SK-N-SH (cell line): ENCODE measurements at regions not wholly inside any gene's neighbourhood (a gene's known extent, or its start where the extent isn't known, plus 50 kb on each side); places are given as distances from the start of the nearest gene placed in this dataset.

Experiments used
- CTCF ChIA-PET: fragments of 300-600, 350-600 bp; formaldehyde crosslinking; extraction: SDS; loops from one replicate; lab custom pipeline; 2021; lab: Yijun Ruan, JAX
- POLR2A ChIA-PET: fragments of 350-600 bp; sonication (Branson Sonifier 250); formaldehyde crosslinking; extraction: SDS; loops from one replicate; lab custom pipeline; 2020; ENCODE audit warnings: antibody characterized with exemption, inconsistent platforms; lab: Yijun Ruan, JAX
- DNase-seq: peaks from one replicate; pipeline ENCODE4 v3.0.0; 2012
- H2AFZ ChIP-seq: fragments of 200-600 bp; sonication (generic); 2 replicates; pipeline ENCODE4 v1.8.1; 2016; ENCODE audit warnings: antibody characterized with exemption, mild to moderate bottlenecking, low read depth
- H3F3A ChIP-seq: fragments of 200-600 bp; sonication (generic); replicated peaks from 2 replicates; pipeline ENCODE3; 2016; ENCODE audit warnings: antibody characterized with exemption, mild to moderate bottlenecking; ENCODE audit not compliant: insufficient read depth
- H3K27ac ChIP-seq, 2 experiments: fragments of 200-500 bp in 1 of 2; fragments of 200-600 bp in 1 of 2; sonication (Bioruptor generic) in 1 of 2; sonication (generic), shearing (Covaris generic) in 1 of 2; 2 replicates each; pipeline versions ENCODE4 v1.5.1 to v1.6.1; 2014 to 2016; ENCODE audit warnings: low read depth in 2 of 2, inconsistent platforms in 1 of 2, low read length in 1 of 2, mild to moderate bottlenecking in 1 of 2, mixed read lengths in 1 of 2
- H3K27me3 ChIP-seq: fragments of 200-600 bp; sonication (generic), shearing (Covaris generic); 2 replicates; pipeline ENCODE4 v1.6.1; 2016; ENCODE audit warnings: mixed run types; ENCODE audit not compliant: insufficient read depth
- H3K36me3 ChIP-seq, 2 experiments: fragments of 200-500 bp in 1 of 2; fragments of 200-600 bp in 1 of 2; sonication (Bioruptor generic) in 1 of 2; sonication (generic) in 1 of 2; replicated peaks in 1 of 2; 2 replicates each; pipeline versions ENCODE3 to v1.5.1; 2014 to 2016; ENCODE audit warnings: low read length in 1 of 2, mild to moderate bottlenecking in 1 of 2; ENCODE audit not compliant: insufficient read depth in 2 of 2, control insufficient read depth in 1 of 2
- H3K4me1 ChIP-seq, 2 experiments: fragments of 200-500 bp in 1 of 2; fragments of 200-600 bp in 1 of 2; sonication (Bioruptor generic) in 1 of 2; sonication (generic), shearing (Covaris generic) in 1 of 2; 2 replicates each; pipeline versions ENCODE4 v1.5.1 to v1.6.1; 2014 to 2016; ENCODE audit warnings: low read depth in 1 of 2, low read length in 1 of 2, mixed run types in 1 of 2; ENCODE audit not compliant: insufficient read depth in 2 of 2, control insufficient read depth in 1 of 2
- H3K4me2 ChIP-seq: fragments of 200-600 bp; sonication (generic), shearing (Covaris generic); 2 replicates; pipeline ENCODE4 v1.6.1; 2017; ENCODE audit warnings: mixed run types
- H3K4me3 ChIP-seq, 2 experiments: fragments of 200-500 bp in 1 of 2; fragments of 200-600 bp in 1 of 2; sonication (Bioruptor generic) in 1 of 2; sonication (generic), shearing (Covaris generic) in 1 of 2; 2 replicates each; pipeline versions ENCODE4 v1.5.1 to v1.8.1; 2014 to 2016; ENCODE audit warnings: low read depth in 2 of 2, inconsistent platforms in 1 of 2, low read length in 1 of 2, mild to moderate bottlenecking in 1 of 2, mixed read lengths in 1 of 2, moderate library complexity in 1 of 2
- H3K79me2 ChIP-seq: fragments of 200-600 bp; sonication (generic); 2 replicates; pipeline ENCODE4 v1.8.1; 2017; ENCODE audit warnings: mild to moderate bottlenecking; ENCODE audit not compliant: insufficient read depth
- H3K9ac ChIP-seq: fragments of 200-600 bp; sonication (generic); 2 replicates; pipeline ENCODE4 v1.6.1; 2017; ENCODE audit warnings: mixed run types
- H3K9me2 ChIP-seq: fragments of 200-600 bp; sonication (generic); 2 replicates; pipeline ENCODE4 v1.6.1; 2017; ENCODE audit warnings: mixed run types
- H3K9me3 ChIP-seq: fragments of 200-600 bp; sonication (generic); 2 replicates; pipeline ENCODE4 v1.6.1; 2017; ENCODE audit warnings: mixed run types, mild to moderate bottlenecking, moderate library complexity
- H4K20me1 ChIP-seq: fragments of 200-600 bp; sonication (generic); 2 replicates; pipeline ENCODE4 v1.6.1; 2017; ENCODE audit warnings: mild to moderate bottlenecking, mixed run types; ENCODE audit not compliant: insufficient read depth
- EP300 ChIP-seq, 2 experiments: IDR thresholded peaks; 2 replicates each; pipeline versions ENCODE4 v1.4.0 to v1.6.1; 2012; ENCODE audit warnings: borderline replicate concordance in 1 of 2, low read depth in 1 of 2, low read length in 1 of 2
- GABPA ChIP-seq: IDR thresholded peaks from 2 replicates; pipeline ENCODE4 v1.4.0; 2012; ENCODE audit warnings: low read depth, mild to moderate bottlenecking
- MAX ChIP-seq: IDR thresholded peaks from 2 replicates; pipeline ENCODE4 v1.4.0; 2012; ENCODE audit warnings: low read depth
- MEF2A ChIP-seq: IDR thresholded peaks from 2 replicates; pipeline ENCODE4 v1.4.0; 2012; ENCODE audit warnings: low read depth, borderline replicate concordance
- NRF1 ChIP-seq: IDR thresholded peaks from 2 replicates; pipeline ENCODE4 v1.6.1; 2012; ENCODE audit warnings: low read depth, mild to moderate bottlenecking, low read length
- PBX3 ChIP-seq: IDR thresholded peaks from 2 replicates; pipeline ENCODE4; 2012
- POLR2AphosphoS5 ChIP-seq: IDR thresholded peaks from 2 replicates; pipeline ENCODE4 v1.6.1; 2012; ENCODE audit warnings: low read depth, low read length
- REST ChIP-seq: IDR thresholded peaks from 2 replicates; pipeline ENCODE4 v1.6.1; 2012; ENCODE audit warnings: mild to moderate bottlenecking, low read depth, low read length, moderate library complexity
- RFX5 ChIP-seq: IDR thresholded peaks from 2 replicates; pipeline ENCODE4 v1.6.1; 2012; ENCODE audit warnings: mild to moderate bottlenecking, improper control_type of control experiment, low read length
- TCF12 ChIP-seq: IDR thresholded peaks from 2 replicates; pipeline ENCODE4 v1.4.0; 2012
- USF1 ChIP-seq: IDR thresholded peaks from 2 replicates; pipeline ENCODE4 v1.4.0; 2012; ENCODE audit warnings: low read depth, borderline replicate concordance
- ZBTB33 ChIP-seq: IDR thresholded peaks from 2 replicates; pipeline ENCODE4 v1.4.0; 2012; ENCODE audit warnings: low read depth, borderline replicate concordance
- WGBS: methylation state at CpG from one replicate; pipeline ENCODE4 v1.1.6; 2017; ENCODE audit warnings: low lambda C conversion rate; 5-methylcytosine and 5-hydroxymethylcytosine counted together

- no peak for TF ChIP-seq REST
- TF ChIP-seq EP300 (IDR thresholded peaks at IDR 0.05; ENCODE audit: borderline replicate concordance in 1 of 2, low read depth in 1 of 2, low read length in 1 of 2) = no peak
- no peak for TF ChIP-seq GABPA
- TF ChIP-seq RFX5 = no peak
- TF ChIP-seq MAX = no peak
- TF ChIP-seq, all 33 proteins: peak for 0
These were observed 232.3 kb downstream of the PTTG2 start (continued) for GRCh38 chr4:38192516-38192915.

- no peaks in the 10 kb centered on the region for H3K36me3 ChIP-seq
- TF ChIP-seq ZBTB33 (no peak), MEF2A (no peak), TCF12 (no peak)
- WGBS = 49% methylated on average over 2 of the region's 2 CpGs
- no peaks in the 10 kb centered on the region for H3K9me3 ChIP-seq
- H3K79me2 ChIP-seq = no peaks in the 10 kb centered on the region
- H2AFZ ChIP-seq = no peak overlapping the region
- no peaks in the 10 kb centered on the region for H3K9me2 ChIP-seq
- peaks cover 5 to 16% of the 10 kb centered on the region in 2 experiments; a peak in 2 of 4 replicates for H3K4me1 ChIP-seq
- no peak overlapping the region for H3K9ac ChIP-seq
- H3K4me2 ChIP-seq = no peak overlapping the region
- POLR2A ChIA-PET = no interaction called here
- H3F3A ChIP-seq = peaks cover 7% of the 10 kb centered on the region
- no peak overlapping the region for H3K27ac ChIP-seq
- DNase-seq = no peak
- H4K20me1 ChIP-seq = no peaks in the 10 kb centered on the region
- no peak overlapping the region for H3K4me3 ChIP-seq
- CTCF ChIA-PET = interaction anchor here (0.9 to 4.5 kb wide), 4 partner anchors 10 to 538 kb away, joined by 3 to 26 read pairs (median 4); no protein-coding TSS in a partner anchor
- no peaks in the 10 kb centered on the region for H3K27me3 ChIP-seq
These were observed 233.2 kb downstream of the PTTG2 start for GRCh38 chr4:38193236-38193863.

- Histone ChIP-seq H3K9ac (no peak overlapping the region), H3K36me3 (no peaks in the 10 kb centered on the region), H3K27me3 (no peaks in the 10 kb centered on the region), H3K4me2 (no peak overlapping the region), H3K4me1 (peaks cover 5 to 14% of the 10 kb centered on the region in 2 experiments; a peak in 2 of 4 replicates), H3K79me2 (no peaks in the 10 kb centered on the region), H3K4me3 (no peak overlapping the region), H3F3A (peaks cover 7% of the 10 kb centered on the region), H3K27ac (no peak overlapping the region), H3K9me2 (no peaks in the 10 kb centered on the region), H4K20me1 (no peaks in the 10 kb centered on the region), H3K9me3 (no peaks in the 10 kb centered on the region), H2AFZ (no peak overlapping the region)
- POLR2A ChIA-PET = no interaction called here
- TF ChIP-seq PBX3 (no peak), NRF1 (no peak), REST (no peak), TCF12 (no peak), USF1 (no peak), POLR2AphosphoS5 (no peak)
- no peak for DNase-seq
- CTCF ChIA-PET = interaction anchor here (0.6 to 4.5 kb wide), 3 partner anchors 14 to 565 kb away, joined by 3 to 26 read pairs (median 3); no protein-coding TSS in a partner anchor
- WGBS = 38% methylated on average over 2 of the region's 2 CpGs
These were observed 233.9 kb downstream of the PTTG2 start for GRCh38 chr4:38194047-38194602.
